ENCODE measurements at regions not wholly inside any gene's neighbourhood (a gene's known extent, or its start where the extent isn't known, plus 50 kb on each side); places are given as distances from the start of the nearest gene placed in this dataset.
A peak's percentile ranks its signal among the peaks of the same experiment; 100 is the strongest.
"Not testable (repeated sequence)": the region's sequence is repeated elsewhere in the genome, so short reads cannot be mapped to it uniquely, and the experiment has no call there.

- no peak for DNase-seq (ENCODE audit: low spot score)
Measured at GRCh38 chr5:68862560-68862959, 231.3 kb upstream of the SLC30A5 start.

- not testable (repeated sequence) for DNase-seq (ENCODE audit: low spot score)
Measured at GRCh38 chr5:68865192-68865591, 228.6 kb upstream of the SLC30A5 start.

GRCh38 chr5:68872088-68872839, 221.6 kb upstream of the SLC30A5 start:
- no peak for DNase-seq (ENCODE audit: low spot score)

GRCh38 chr5:68873198-68873597, 220.6 kb upstream of the SLC30A5 start:
- no peak for DNase-seq (ENCODE audit: low spot score)

- no peak for DNase-seq (ENCODE audit: low spot score)
Measured at GRCh38 chr5:68875351-68875750, 218.5 kb upstream of the SLC30A5 start.

GRCh38 chr5:68883436-68883835, 210.4 kb upstream of the SLC30A5 start:
- DNase-seq (ENCODE audit: low spot score), result no peak

GRCh38 chr5:68884144-68884754, 209.6 kb upstream of the SLC30A5 start:
- peak; percentile 17 for DNase-seq (ENCODE audit: low spot score)

- peak; percentile 19 for DNase-seq (ENCODE audit: low spot score)
Measured at GRCh38 chr5:68884883-68885282, 208.9 kb upstream of the SLC30A5 start.

- no peak for DNase-seq (ENCODE audit: low spot score)
Measured at GRCh38 chr5:68886814-68887213, 207.0 kb upstream of the SLC30A5 start.

- DNase-seq (ENCODE audit: low spot score), result peak; percentile 64
Measured at GRCh38 chr5:68891718-68892117, 202.1 kb upstream of the SLC30A5 start.

- no peak for DNase-seq (ENCODE audit: low spot score)
Measured at GRCh38 chr5:68894673-68895072, 199.1 kb upstream of the SLC30A5 start.

GRCh38 chr5:68898951-68899471, 194.8 kb upstream of the SLC30A5 start:
- DNase-seq (ENCODE audit: low spot score), result no peak

- no peak for DNase-seq (ENCODE audit: low spot score)
Measured at GRCh38 chr5:68911840-68912690, 181.7 kb upstream of the SLC30A5 start.

- DNase-seq (ENCODE audit: low spot score), result no peak
Measured at GRCh38 chr5:68915079-68915478, 178.7 kb upstream of the SLC30A5 start.

GRCh38 chr5:68918306-68918705, 175.5 kb upstream of the SLC30A5 start:
- no peak for DNase-seq (ENCODE audit: low spot score)

GRCh38 chr5:68919988-68920490, 173.8 kb upstream of the SLC30A5 start:
- DNase-seq (ENCODE audit: low spot score), result no peak

GRCh38 chr5:68920888-68921287, 172.9 kb upstream of the SLC30A5 start:
- no peak for DNase-seq (ENCODE audit: low spot score)

GRCh38 chr5:68922172-68922987, 171.4 kb upstream of the SLC30A5 start:
- DNase-seq (ENCODE audit: low spot score), result no peak

- DNase-seq (ENCODE audit: low spot score), result no peak
Measured at GRCh38 chr5:68924481-68925145, 169.2 kb upstream of the SLC30A5 start.

- no peak for DNase-seq (ENCODE audit: low spot score)
Measured at GRCh38 chr5:68928617-68929302, 165.1 kb upstream of the SLC30A5 start.

Measured in activated CD4-positive, alpha-beta T cell treated with anti-CD3 and anti-CD28 coated beads, Interleukin-2, Interleukin-4, amounts not matched to agents 100 ng/mL and 50 ng/mL, durations not matched to agents 16 hours and 8 hours (primary cell).